ENCODE measurements at regions not wholly inside any gene's neighbourhood (a gene's known extent, or its start where the extent isn't known, plus 50 kb on each side); places are given as distances from the start of the nearest gene placed in this dataset.
"Not testable (repeated sequence)": the region's sequence is repeated elsewhere in the genome, so short reads cannot be mapped to it uniquely, and the experiment has no call there.

- in situ Hi-C loops (cut with HindIII; ENCODE audit: low sequenced_read_pairs), result loop anchor here (5.0 kb wide), 1 partner anchor 64 kb away; no protein-coding TSS in a partner anchor
Measured at GRCh38 chr7:136266457-136266856, 289.3 kb upstream of the MTPN start.

GRCh38 chr7:136264304-136264703 lies 287.1 kb upstream of the MTPN start:
- in situ Hi-C loops (cut with HindIII; ENCODE audit: low sequenced_read_pairs), result not testable (repeated sequence)

- in situ Hi-C loops (cut with HindIII; ENCODE audit: low sequenced_read_pairs), result not testable (repeated sequence)
Measured at GRCh38 chr7:136263112-136263860, 286.1 kb upstream of the MTPN start.

- in situ Hi-C loops (cut with HindIII; ENCODE audit: low sequenced_read_pairs), result not testable (repeated sequence)
Measured at GRCh38 chr7:136260591-136260990, 283.4 kb upstream of the MTPN start.

GRCh38 chr7:136259074-136259473 lies 281.9 kb upstream of the MTPN start:
- in situ Hi-C loops (cut with HindIII; ENCODE audit: low sequenced_read_pairs), result no loop called here

- in situ Hi-C loops (cut with HindIII; ENCODE audit: low sequenced_read_pairs), result no loop called here
Measured at GRCh38 chr7:136256491-136256890, 279.3 kb upstream of the MTPN start.

- in situ Hi-C loops (cut with HindIII; ENCODE audit: low sequenced_read_pairs), result loop anchor here (5.0 kb wide), 1 partner anchor 78 kb away; no protein-coding TSS in a partner anchor
Measured at GRCh38 chr7:136254148-136254547, 277.0 kb upstream of the MTPN start.

GRCh38 chr7:136251826-136252225 lies 274.7 kb upstream of the MTPN start:
- in situ Hi-C loops (cut with HindIII; ENCODE audit: low sequenced_read_pairs), result loop anchor here (5.0 kb wide), 1 partner anchor 80 kb away; no protein-coding TSS in a partner anchor

- in situ Hi-C loops (cut with HindIII; ENCODE audit: low sequenced_read_pairs), result no loop called here
Measured at GRCh38 chr7:136247211-136247610, 270.1 kb upstream of the MTPN start.

- in situ Hi-C loops (cut with HindIII; ENCODE audit: low sequenced_read_pairs), result no loop called here
Measured at GRCh38 chr7:136245327-136246004, 268.3 kb upstream of the MTPN start.

- in situ Hi-C loops (cut with HindIII; ENCODE audit: low sequenced_read_pairs), result no loop called here
Measured at GRCh38 chr7:136234040-136234439, 256.9 kb upstream of the MTPN start.

GRCh38 chr7:136230210-136230609 lies 253.1 kb upstream of the MTPN start:
- in situ Hi-C loops (cut with HindIII; ENCODE audit: low sequenced_read_pairs), result no loop called here

GRCh38 chr7:136229790-136230189 lies 252.6 kb upstream of the MTPN start:
- in situ Hi-C loops (cut with HindIII; ENCODE audit: low sequenced_read_pairs), result no loop called here

GRCh38 chr7:136228171-136228570 lies 251.0 kb upstream of the MTPN start:
- in situ Hi-C loops (cut with HindIII; ENCODE audit: low sequenced_read_pairs), result no loop called here

GRCh38 chr7:136214356-136214755 lies 237.2 kb upstream of the MTPN start:
- in situ Hi-C loops (cut with HindIII; ENCODE audit: low sequenced_read_pairs), result no loop called here

GRCh38 chr7:136213012-136213411 lies 235.9 kb upstream of the MTPN start:
- in situ Hi-C loops (cut with HindIII; ENCODE audit: low sequenced_read_pairs), result no loop called here

- in situ Hi-C loops (cut with HindIII; ENCODE audit: low sequenced_read_pairs), result no loop called here
Measured at GRCh38 chr7:136210664-136211063, 233.5 kb upstream of the MTPN start.

GRCh38 chr7:136210079-136210478 lies 232.9 kb upstream of the MTPN start:
- in situ Hi-C loops (cut with HindIII; ENCODE audit: low sequenced_read_pairs), result no loop called here

GRCh38 chr7:136205956-136206355 lies 228.8 kb upstream of the MTPN start:
- in situ Hi-C loops (cut with HindIII; ENCODE audit: low sequenced_read_pairs), result no loop called here

GRCh38 chr7:136198168-136198567 lies 221.0 kb upstream of the MTPN start:
- in situ Hi-C loops (cut with HindIII; ENCODE audit: low sequenced_read_pairs), result no loop called here

- in situ Hi-C loops (cut with HindIII; ENCODE audit: low sequenced_read_pairs), result no loop called here
Measured at GRCh38 chr7:136194878-136195277, 217.7 kb upstream of the MTPN start.

GRCh38 chr7:136193940-136194339 lies 216.8 kb upstream of the MTPN start:
- in situ Hi-C loops (cut with HindIII; ENCODE audit: low sequenced_read_pairs), result no loop called here
